GM10248 (cell line): ENCODE measurements at regions not wholly inside any gene's neighbourhood (a gene's known extent, or its start where the extent isn't known, plus 50 kb on each side); places are given as distances from the start of the nearest gene placed in this dataset.

Source experiments
- CTCF ChIA-PET: fragments of 300-600 bp; sonication (Branson Sonifier 250); formaldehyde crosslinking; extraction: SDS; loops from one replicate; lab custom pipeline; 2021; ENCODE audit warnings: antibody characterized with exemption; lab: Yijun Ruan, JAX
- POLR2A ChIA-PET: fragments of 350-650 bp; sonication (Branson Sonifier 250); formaldehyde crosslinking; extraction: SDS; loops from one replicate; lab custom pipeline; 2020; ENCODE audit warnings: antibody characterized with exemption; lab: Yijun Ruan, JAX
- DNase-seq: peaks from one replicate; pipeline ENCODE4 v3.0.0; 2012; ENCODE audit errors: extremely low spot score
- TF ChIP-seq, protein P1 (sequence below): IDR thresholded peaks from 2 replicates; pipeline ENCODE4 v1.5.1; 2012; ENCODE audit warnings: mild to moderate bottlenecking, low read depth; ENCODE audit errors: extremely low read depth, missing control alignments, control extremely low read depth

DNA sequence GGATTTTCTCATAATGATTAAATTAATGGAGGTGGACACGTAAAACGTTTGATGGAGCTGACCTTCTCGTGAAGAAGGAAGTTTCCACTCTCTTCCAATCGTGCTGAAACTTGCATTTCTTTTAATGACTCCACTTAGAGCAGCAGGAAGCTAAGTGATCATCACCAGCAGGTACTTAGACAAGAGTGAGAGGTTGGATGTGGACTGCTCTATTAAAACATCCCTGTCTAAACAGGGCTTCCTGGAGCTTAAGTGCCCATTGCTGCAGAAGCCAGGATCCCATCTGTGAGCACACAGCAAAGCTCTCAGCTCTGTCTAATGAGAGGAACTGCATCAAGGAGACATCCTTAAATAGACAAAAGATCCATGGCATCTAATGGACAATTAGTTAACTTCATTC, 1539.5 kb upstream of the CELF4 start:
- DNase-seq = no peak
- TF ChIP-seq, protein P1, sequence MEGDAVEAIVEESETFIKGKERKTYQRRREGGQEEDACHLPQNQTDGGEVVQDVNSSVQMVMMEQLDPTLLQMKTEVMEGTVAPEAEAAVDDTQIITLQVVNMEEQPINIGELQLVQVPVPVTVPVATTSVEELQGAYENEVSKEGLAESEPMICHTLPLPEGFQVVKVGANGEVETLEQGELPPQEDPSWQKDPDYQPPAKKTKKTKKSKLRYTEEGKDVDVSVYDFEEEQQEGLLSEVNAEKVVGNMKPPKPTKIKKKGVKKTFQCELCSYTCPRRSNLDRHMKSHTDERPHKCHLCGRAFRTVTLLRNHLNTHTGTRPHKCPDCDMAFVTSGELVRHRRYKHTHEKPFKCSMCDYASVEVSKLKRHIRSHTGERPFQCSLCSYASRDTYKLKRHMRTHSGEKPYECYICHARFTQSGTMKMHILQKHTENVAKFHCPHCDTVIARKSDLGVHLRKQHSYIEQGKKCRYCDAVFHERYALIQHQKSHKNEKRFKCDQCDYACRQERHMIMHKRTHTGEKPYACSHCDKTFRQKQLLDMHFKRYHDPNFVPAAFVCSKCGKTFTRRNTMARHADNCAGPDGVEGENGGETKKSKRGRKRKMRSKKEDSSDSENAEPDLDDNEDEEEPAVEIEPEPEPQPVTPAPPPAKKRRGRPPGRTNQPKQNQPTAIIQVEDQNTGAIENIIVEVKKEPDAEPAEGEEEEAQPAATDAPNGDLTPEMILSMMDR = no peak
- POLR2A ChIA-PET = no interaction called here
- CTCF ChIA-PET = no interaction called here

- ChIA-PET POLR2A (no interaction called here), CTCF (no interaction called here)
- DNase-seq = no peak
- TF ChIP-seq, protein P1 = no peak
Measured at GRCh38 chr18:39072970-39073369, 1507.4 kb upstream of the CELF4 start.

DNA sequence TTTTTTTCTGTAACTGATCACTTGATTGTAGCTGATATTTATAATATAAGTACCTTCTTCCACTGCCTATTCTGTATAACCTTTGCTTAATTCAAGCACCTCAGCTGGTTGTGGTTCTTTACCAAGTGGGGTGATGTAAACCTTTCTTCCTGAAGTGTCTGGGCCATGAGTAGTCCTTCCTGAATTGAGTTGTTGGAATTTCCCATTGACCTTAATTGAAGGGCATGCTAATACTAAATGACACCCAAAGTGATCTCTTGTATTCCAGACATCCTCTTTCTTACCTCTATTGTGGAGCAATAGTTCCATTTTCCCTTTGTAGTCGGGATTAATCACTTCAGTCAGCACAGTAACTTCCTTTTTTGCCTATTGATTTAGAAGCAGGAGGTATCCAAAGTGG, 1496.8 kb upstream of the CELF4 start:
- POLR2A ChIA-PET = no interaction called here
- CTCF ChIA-PET = no interaction called here
- TF ChIP-seq, protein P1 = no peak
- no peak for DNase-seq

GRCh38 chr18:39058386-39059000, 1492.9 kb upstream of the CELF4 start:
- TF ChIP-seq, protein P1 = no peak
- ChIA-PET POLR2A (no interaction called here), CTCF (interaction anchor here (0.7 to 2.9 kb wide), 3 partner anchors 11 to 511 kb away, joined by 3 to 9 read pairs (median 3); no protein-coding TSS in a partner anchor)
- DNase-seq = no peak

GRCh38 chr18:39057423-39058064, 1491.9 kb upstream of the CELF4 start:
- ChIA-PET CTCF (interaction anchor here (1.0 kb wide), 1 partner anchor 510 kb away, joined by 3 read pairs; no protein-coding TSS in a partner anchor), POLR2A (no interaction called here)
- TF ChIP-seq, protein P1 = no peak
- DNase-seq = no peak

DNA sequence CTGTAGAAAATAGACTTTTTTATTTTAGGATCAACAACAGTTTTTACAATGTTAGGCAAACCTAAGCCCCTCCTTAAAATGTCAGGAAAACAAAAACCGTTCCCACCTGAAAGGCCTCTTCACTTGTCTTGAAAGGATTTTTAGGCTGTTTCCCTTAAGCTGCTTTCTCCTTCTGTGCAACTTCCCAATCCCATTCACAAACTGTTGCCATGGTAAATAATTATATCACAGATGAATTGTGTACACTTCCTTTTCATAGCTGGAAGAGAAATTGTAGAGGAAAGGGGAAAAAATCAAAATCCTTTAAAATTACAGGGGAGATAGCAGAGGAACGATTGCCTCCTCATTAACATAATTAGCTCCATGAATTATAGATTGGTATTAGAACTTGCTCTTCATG, 1488.0 kb upstream of the CELF4 start:
- ChIA-PET POLR2A (no interaction called here), CTCF (interaction anchor here (1.1 kb wide), 1 partner anchor 22 kb away, joined by 5 read pairs; no protein-coding TSS in a partner anchor)
- no peak for DNase-seq
- TF ChIP-seq, protein P1 = no peak
